HepG2 (cell line): ENCODE measurements at regions not wholly inside any gene's neighbourhood (a gene's known extent, or its start where the extent isn't known, plus 50 kb on each side); places are given as distances from the start of the nearest gene placed in this dataset.
A peak's percentile ranks its signal among the peaks of the same experiment; 100 is the strongest.

ENCODE experiments used
- ATAC-seq: fragments of 200-7000 bp; cut with Tn5 transposase; 3 replicates; pipeline ENCODE4 v1.9.1; 2020; ENCODE audit warnings: mild to moderate bottlenecking, moderate library complexity
- BruUV-seq: library from RNA; stranded (reverse); fragments of 400-500 nt; replicated peaks from 2 replicates; lab custom pipeline; 2021; lab: Mats Ljungman, UMichigan
- CTCF ChIA-PET: fragments of 300-600 bp; formaldehyde crosslinking; extraction: SDS; loops from one replicate; lab custom pipeline; 2021; ENCODE audit warnings: low total read pairs, inconsistent platforms, low intra/inter-chr PET ratio; lab: Yijun Ruan, JAX
- POLR2A ChIA-PET: fragments of 350-600 bp; sonication (Branson Sonifier 250); formaldehyde crosslinking; loops from one replicate; lab custom pipeline; 2020; ENCODE audit warnings: antibody characterized with exemption, inconsistent platforms; lab: Yijun Ruan, JAX
- DNase-seq: peaks from one replicate; pipeline ENCODE4 v3.0.0-alpha.2; 2015; ENCODE audit warnings: low spot score
- FAIRE-seq: peaks from 3 replicates; lab custom pipeline; 2011; peaks lifted over from hg19 to GRCh38; lab: Jason Lieb, UNC
- H2AFZ ChIP-seq: one replicate; pipeline ENCODE4 v1.6.1; 2011; ENCODE audit warnings: low read length, inconsistent platforms
- H3K27ac ChIP-seq: fragments of 300-600 bp; 3 replicates; pipeline ENCODE4 v1.8.0; 2011; ENCODE audit warnings: mixed run types, mild to moderate bottlenecking, mixed read lengths, low read length, inconsistent platforms; ENCODE audit not compliant: insufficient read depth; ENCODE audit errors: extremely low read length
- H3K27me3 ChIP-seq, 2 experiments: fragments of 200-600 bp in 1 of 2; 2 replicates in 1 of 2; 3 replicates in 1 of 2; pipeline versions ENCODE4 v1.6.0 to v1.8.0; 2011; ENCODE audit warnings: low read length in 2 of 2, mild to moderate bottlenecking in 2 of 2, moderate library complexity in 2 of 2, inconsistent platforms in 1 of 2; ENCODE audit not compliant: insufficient read depth in 2 of 2, control insufficient read depth in 1 of 2
- H3K36me3 ChIP-seq, 2 experiments: fragments of 200-600 bp in 1 of 2; replicated peaks in 1 of 2; 2 replicates in 1 of 2; 3 replicates in 1 of 2; pipeline versions ENCODE4 v1.5.1 to v1.8.0; 2011; ENCODE audit warnings: low read length in 2 of 2, inconsistent platforms in 1 of 2; ENCODE audit not compliant: insufficient read depth in 2 of 2, control insufficient read depth in 1 of 2
- H3K4me1 ChIP-seq: 2 replicates; pipeline ENCODE4 v1.5.1; 2012; ENCODE audit warnings: low read length, inconsistent platforms; ENCODE audit not compliant: insufficient read depth
- H3K4me2 ChIP-seq: 2 replicates; pipeline ENCODE4 v1.6.0; 2011; ENCODE audit warnings: low read depth, low read length, inconsistent platforms
- H3K4me3 ChIP-seq, 3 experiments: fragments of 200-600 bp in 1 of 3; sonication (generic), shearing (Covaris generic) in 1 of 3; replicated peaks in 1 of 3; 2 replicates each; pipeline ENCODE4 v1.5.1; 2011 to 2016; ENCODE audit warnings: low read length in 3 of 3, inconsistent platforms in 2 of 3, low read depth in 2 of 3, mild to moderate bottlenecking in 2 of 3, control low read depth in 1 of 3, mixed read lengths in 1 of 3; ENCODE audit not compliant: insufficient read depth in 1 of 3
- H3K79me2 ChIP-seq: one replicate; pipeline ENCODE4 v1.6.1; 2011; ENCODE audit warnings: low read length, inconsistent platforms; ENCODE audit not compliant: insufficient read depth
- H3K9ac ChIP-seq: 2 replicates; pipeline ENCODE4 v1.6.0; 2011; ENCODE audit warnings: mild to moderate bottlenecking, low read depth, low read length, inconsistent platforms; ENCODE audit not compliant: insufficient read depth
- H3K9me3 ChIP-seq: 2 replicates; pipeline ENCODE4 v1.5.1; 2012; ENCODE audit warnings: mild to moderate bottlenecking, low read length
- H4K20me1 ChIP-seq: 2 replicates; pipeline ENCODE4 v1.6.0; 2011; ENCODE audit warnings: inconsistent platforms, mild to moderate bottlenecking, low read length, moderate library complexity; ENCODE audit not compliant: insufficient read depth
- CEBPB ChIP-seq: IDR thresholded peaks from 2 replicates; pipeline ENCODE4 v1.6.1; 2011; ENCODE audit warnings: low read depth, low read length, improper control_type of control experiment, borderline replicate concordance
- DDIT3 ChIP-seq: sonication (generic); formaldehyde crosslinking; IDR thresholded peaks from 2 replicates; pipeline ENCODE4 v1.4.0; 2020; ENCODE audit warnings: mild to moderate bottlenecking, missing genetic modification reagents
- HMG20A ChIP-seq: IDR thresholded peaks from 2 replicates; pipeline ENCODE4 v1.6.1; 2016; ENCODE audit warnings: borderline replicate concordance
- PREB ChIP-seq: sonication (generic); formaldehyde crosslinking; IDR thresholded peaks from 2 replicates; pipeline ENCODE4 v1.4.0; 2020; ENCODE audit warnings: missing genetic modification reagents
- RFXAP ChIP-seq: sonication (generic); formaldehyde crosslinking; IDR thresholded peaks from 2 replicates; pipeline ENCODE4 v1.4.0; 2020; ENCODE audit warnings: missing genetic modification reagents, borderline replicate concordance
- SKI ChIP-seq: fragments of 450-650 bp; IDR thresholded peaks from one replicate; pipeline ENCODE4 v1.6.1; 2018; ENCODE audit warnings: mild to moderate bottlenecking; ENCODE audit not compliant: partially characterized antibody
- ZBTB34 ChIP-seq: sonication (generic); formaldehyde crosslinking; IDR thresholded peaks from 2 replicates; pipeline ENCODE4 v1.8.0; 2022; ENCODE audit warnings: mild to moderate bottlenecking, missing genetic modification reagents
- ZFP36 ChIP-seq: fragments of 150-350 bp; IDR thresholded peaks from 2 replicates; pipeline ENCODE4 v1.6.1; 2018; ENCODE audit warnings: borderline replicate concordance, low read length, low read depth; ENCODE audit not compliant: partially characterized antibody
- ZHX1 ChIP-seq: sonication (generic); formaldehyde crosslinking; IDR thresholded peaks from 2 replicates; pipeline ENCODE4 v1.8.1; 2022; ENCODE audit warnings: low read depth, mild to moderate bottlenecking, missing genetic modification reagents
- ZNF121 ChIP-seq: sonication (generic); formaldehyde crosslinking; IDR thresholded peaks from 2 replicates; pipeline ENCODE4 v1.5.0; 2020; ENCODE audit warnings: mild to moderate bottlenecking, missing genetic modification reagents
- ZNF430 ChIP-seq: sonication (generic); formaldehyde crosslinking; IDR thresholded peaks from 2 replicates; pipeline ENCODE4 v1.9.0; 2021; ENCODE audit warnings: mild to moderate bottlenecking, missing genetic modification reagents
- WGBS: methylation state at CpG from one replicate; pipeline ENCODE4 v1.1.6; 2017; ENCODE audit warnings: low lambda C conversion rate; 5-methylcytosine and 5-hydroxymethylcytosine counted together
- in situ Hi-C: cut with HindIII; loops from 2 replicates; pipeline ENCODE4 v1.10.0; 2017; ENCODE audit warnings: low pct_unique_long_range_greater_than_20kb; ENCODE audit not compliant: extremely low pct_ligation_motif_present
- intact Hi-C: fragments of 100-400 bp; cut with micrococcal nuclease; formaldehyde crosslinking; loops from one replicate; pipeline ENCODE4 v1.10.0; 2022; ENCODE audit not compliant: unreplicated experiment
- TF ChIP-seq, protein P1 (sequence below): IDR thresholded peaks from 2 replicates; pipeline ENCODE4 v1.4.0; 2020; ENCODE audit warnings: mild to moderate bottlenecking, missing genetic modification reagents

- TF ChIP-seq ZHX1 (CRISPR knock-in tag) (no peak), ZNF430 (CRISPR knock-in tag) (no peak), ZBTB34 (CRISPR knock-in tag) (no peak), SKI (no peak), ZFP36 (no peak)
Observed at GRCh38 chrX:137118536-137118935, 84.7 kb upstream of the GPR101 start (continued).

DNA sequence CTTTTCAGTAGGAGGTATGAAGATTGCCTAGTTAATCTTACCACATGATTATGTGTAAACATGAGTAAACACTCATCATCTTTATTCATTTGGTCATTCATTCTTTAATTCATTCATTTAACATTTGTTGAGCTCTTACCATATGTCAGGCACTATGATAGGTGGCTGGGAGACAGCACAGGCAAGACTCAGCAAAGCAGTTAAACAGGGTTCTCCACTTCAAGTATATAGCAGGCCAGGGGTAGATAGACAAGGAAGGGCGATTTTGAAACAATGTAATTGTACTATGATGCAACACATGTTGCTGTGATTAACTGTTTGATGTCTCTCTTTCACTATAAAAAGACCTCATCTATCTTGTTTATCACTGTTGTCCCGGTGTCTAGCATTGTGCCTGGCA is 84.3 kb upstream of the GPR101 start:
- in situ Hi-C loops: no loop called here
- H3K4me3 ChIP-seq: no peak overlapping the region
- no peaks in the 10 kb centered on the region for H3K4me1 ChIP-seq
- no peaks in the 10 kb centered on the region for H3K9me3 ChIP-seq
- H3K27me3 ChIP-seq: no peaks in the 10 kb centered on the region
- WGBS: 4% methylated on average over 2 of the region's 2 CpGs
- TF ChIP-seq CEBPB (0 out of 2 replicates have a peak, but pooled peaks have one; percentile 11), ZNF121 (CRISPR knock-in tag) (no peak), PREB (CRISPR knock-in tag) (no peak), HMG20A (CRISPR knock-in tag) (no peak), RFXAP (CRISPR knock-in tag) (no peak), DDIT3 (CRISPR knock-in tag) (no peak)
- TF ChIP-seq, protein P1, sequence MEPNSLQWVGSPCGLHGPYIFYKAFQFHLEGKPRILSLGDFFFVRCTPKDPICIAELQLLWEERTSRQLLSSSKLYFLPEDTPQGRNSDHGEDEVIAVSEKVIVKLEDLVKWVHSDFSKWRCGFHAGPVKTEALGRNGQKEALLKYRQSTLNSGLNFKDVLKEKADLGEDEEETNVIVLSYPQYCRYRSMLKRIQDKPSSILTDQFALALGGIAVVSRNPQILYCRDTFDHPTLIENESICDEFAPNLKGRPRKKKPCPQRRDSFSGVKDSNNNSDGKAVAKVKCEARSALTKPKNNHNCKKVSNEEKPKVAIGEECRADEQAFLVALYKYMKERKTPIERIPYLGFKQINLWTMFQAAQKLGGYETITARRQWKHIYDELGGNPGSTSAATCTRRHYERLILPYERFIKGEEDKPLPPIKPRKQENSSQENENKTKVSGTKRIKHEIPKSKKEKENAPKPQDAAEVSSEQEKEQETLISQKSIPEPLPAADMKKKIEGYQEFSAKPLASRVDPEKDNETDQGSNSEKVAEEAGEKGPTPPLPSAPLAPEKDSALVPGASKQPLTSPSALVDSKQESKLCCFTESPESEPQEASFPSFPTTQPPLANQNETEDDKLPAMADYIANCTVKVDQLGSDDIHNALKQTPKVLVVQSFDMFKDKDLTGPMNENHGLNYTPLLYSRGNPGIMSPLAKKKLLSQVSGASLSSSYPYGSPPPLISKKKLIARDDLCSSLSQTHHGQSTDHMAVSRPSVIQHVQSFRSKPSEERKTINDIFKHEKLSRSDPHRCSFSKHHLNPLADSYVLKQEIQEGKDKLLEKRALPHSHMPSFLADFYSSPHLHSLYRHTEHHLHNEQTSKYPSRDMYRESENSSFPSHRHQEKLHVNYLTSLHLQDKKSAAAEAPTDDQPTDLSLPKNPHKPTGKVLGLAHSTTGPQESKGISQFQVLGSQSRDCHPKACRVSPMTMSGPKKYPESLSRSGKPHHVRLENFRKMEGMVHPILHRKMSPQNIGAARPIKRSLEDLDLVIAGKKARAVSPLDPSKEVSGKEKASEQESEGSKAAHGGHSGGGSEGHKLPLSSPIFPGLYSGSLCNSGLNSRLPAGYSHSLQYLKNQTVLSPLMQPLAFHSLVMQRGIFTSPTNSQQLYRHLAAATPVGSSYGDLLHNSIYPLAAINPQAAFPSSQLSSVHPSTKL (CRISPR knock-in tag): no peak
- H3K36me3 ChIP-seq: no peaks in the 10 kb centered on the region
- H3K9ac ChIP-seq: no peak overlapping the region
- no peak for FAIRE-seq
- no peak overlapping the region for H2AFZ ChIP-seq
- H3K4me2 ChIP-seq: no peak overlapping the region
- ATAC-seq: no peak
- no peaks in the 10 kb centered on the region for H4K20me1 ChIP-seq
- H3K79me2 ChIP-seq: no peaks in the 10 kb centered on the region
- intact Hi-C loops: no loop called here
- no peak overlapping the region for H3K27ac ChIP-seq
- CTCF ChIA-PET: no interaction called here
- no TSS peak for BruUV-seq
- POLR2A ChIA-PET: no interaction called here
- DNase-seq: no peak
